ENCODE measurements at regions not wholly inside any gene's neighbourhood (a gene's known extent, or its start where the extent isn't known, plus 50 kb on each side); places are given as distances from the start of the nearest gene placed in this dataset.

- TF ChIP-seq, protein P1, sequence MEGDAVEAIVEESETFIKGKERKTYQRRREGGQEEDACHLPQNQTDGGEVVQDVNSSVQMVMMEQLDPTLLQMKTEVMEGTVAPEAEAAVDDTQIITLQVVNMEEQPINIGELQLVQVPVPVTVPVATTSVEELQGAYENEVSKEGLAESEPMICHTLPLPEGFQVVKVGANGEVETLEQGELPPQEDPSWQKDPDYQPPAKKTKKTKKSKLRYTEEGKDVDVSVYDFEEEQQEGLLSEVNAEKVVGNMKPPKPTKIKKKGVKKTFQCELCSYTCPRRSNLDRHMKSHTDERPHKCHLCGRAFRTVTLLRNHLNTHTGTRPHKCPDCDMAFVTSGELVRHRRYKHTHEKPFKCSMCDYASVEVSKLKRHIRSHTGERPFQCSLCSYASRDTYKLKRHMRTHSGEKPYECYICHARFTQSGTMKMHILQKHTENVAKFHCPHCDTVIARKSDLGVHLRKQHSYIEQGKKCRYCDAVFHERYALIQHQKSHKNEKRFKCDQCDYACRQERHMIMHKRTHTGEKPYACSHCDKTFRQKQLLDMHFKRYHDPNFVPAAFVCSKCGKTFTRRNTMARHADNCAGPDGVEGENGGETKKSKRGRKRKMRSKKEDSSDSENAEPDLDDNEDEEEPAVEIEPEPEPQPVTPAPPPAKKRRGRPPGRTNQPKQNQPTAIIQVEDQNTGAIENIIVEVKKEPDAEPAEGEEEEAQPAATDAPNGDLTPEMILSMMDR (IDR thresholded peaks at IDR 0.05; ENCODE audit: insufficient read depth, low read length) = no peak
- no peak overlapping the region for H3K4me3 ChIP-seq (ENCODE audit: low read depth, low read length)
- peak; percentile 85 for DNase-seq (ENCODE audit: low read depth)
These were observed 141.6 kb upstream of the CPSF6 start for GRCh38 chr12:69097619-69098368.

DNA sequence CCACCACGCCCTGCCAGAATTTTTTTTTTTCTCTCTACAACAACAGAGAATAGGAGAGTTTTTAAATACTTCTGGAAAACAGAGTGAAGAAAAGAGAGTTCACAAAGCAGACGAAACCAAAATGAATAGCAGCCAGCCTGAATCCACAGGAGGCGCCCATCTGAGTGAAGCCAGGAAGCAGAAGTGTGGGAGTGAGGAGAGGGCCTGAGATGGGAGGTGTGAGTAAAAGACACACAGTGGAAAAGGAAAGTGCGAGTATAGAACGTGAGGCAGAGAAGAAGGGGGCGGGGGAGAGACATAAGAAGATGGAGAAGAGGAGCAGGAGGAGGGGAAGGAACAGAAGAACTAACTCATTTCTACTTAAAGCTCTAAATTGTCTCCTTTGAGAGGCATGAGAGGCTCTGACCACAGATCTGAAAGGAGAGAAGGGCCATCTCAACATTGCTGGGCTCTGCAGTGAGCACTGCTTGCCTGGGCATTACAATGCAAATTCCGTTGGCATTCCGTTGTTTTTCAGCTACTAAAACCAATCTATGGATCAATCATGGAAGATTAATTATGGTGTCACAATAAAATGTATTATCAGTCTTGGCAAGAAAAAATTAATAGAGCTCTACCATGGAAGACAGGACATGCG is 140.1 kb upstream of the CPSF6 start:
- peak; percentile 3 for DNase-seq (ENCODE audit: low read depth)
- TF ChIP-seq, protein P1 (IDR thresholded peaks at IDR 0.05; ENCODE audit: insufficient read depth, low read length) = no peak
- no peak overlapping the region for H3K4me3 ChIP-seq (ENCODE audit: low read depth, low read length)

- peak; percentile 49 for DNase-seq (ENCODE audit: low read depth)
- TF ChIP-seq, protein P1 (IDR thresholded peaks at IDR 0.05; ENCODE audit: insufficient read depth, low read length) = no peak
- no peak overlapping the region for H3K4me3 ChIP-seq (ENCODE audit: low read depth, low read length)
These were observed 137.9 kb upstream of the CPSF6 start for GRCh38 chr12:69101505-69101904.

DNA sequence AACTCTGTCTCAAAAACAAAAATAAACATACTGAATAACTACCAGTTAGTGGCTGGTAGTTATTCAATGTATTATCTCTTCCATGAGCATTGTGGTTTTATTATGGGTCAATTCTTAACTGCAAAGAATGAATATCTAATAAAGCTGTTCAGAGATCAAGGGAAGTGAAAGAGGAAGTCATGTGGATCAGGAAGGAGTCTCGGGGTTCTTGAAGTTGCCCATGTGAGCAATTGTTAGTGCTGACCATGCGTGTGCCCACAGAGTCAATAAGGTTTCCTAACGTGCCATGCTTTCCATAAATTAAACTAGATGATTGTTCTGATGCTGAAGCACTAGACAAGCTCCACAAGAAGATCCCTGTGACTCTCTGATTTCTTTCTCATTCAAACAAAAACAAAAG is 136.5 kb upstream of the CPSF6 start:
- DNase-seq (ENCODE audit: low read depth) = no peak
- TF ChIP-seq, protein P1 (IDR thresholded peaks at IDR 0.05; ENCODE audit: insufficient read depth, low read length) = no peak
- H3K4me3 ChIP-seq (ENCODE audit: low read depth, low read length) = no peak overlapping the region

GRCh38 chr12:69105101-69105962 is 134.0 kb upstream of the CPSF6 start:
- TF ChIP-seq, protein P1 (IDR thresholded peaks at IDR 0.05; ENCODE audit: insufficient read depth, low read length) = no peak
- no peak for DNase-seq (ENCODE audit: low read depth)
- H3K4me3 ChIP-seq (ENCODE audit: low read depth, low read length) = no peak overlapping the region

- DNase-seq (ENCODE audit: low read depth) = no peak
- TF ChIP-seq, protein P1 (IDR thresholded peaks at IDR 0.05; ENCODE audit: insufficient read depth, low read length) = no peak
- H3K4me3 ChIP-seq (ENCODE audit: low read depth, low read length) = no peak overlapping the region
These were observed 132.8 kb upstream of the CPSF6 start for GRCh38 chr12:69106482-69107118.
